GM21381 (cell line): ENCODE measurements at regions not wholly inside any gene's neighbourhood (a gene's known extent, or its start where the extent isn't known, plus 50 kb on each side); places are given as distances from the start of the nearest gene placed in this dataset.

Source experiments
- ATAC-seq: cut with Tn5 transposase; IDR thresholded peaks from one replicate; pipeline ENCODE4 v1.9.1; 2021; ENCODE audit warnings: mild to moderate bottlenecking, moderate library complexity; ENCODE audit not compliant: unreplicated experiment

GRCh38 chr5:97388794-97389193 is 205.7 kb upstream of the RIOK2 start:
- ATAC-seq: no peak

GRCh38 chr5:97400537-97400936 is 217.5 kb upstream of the RIOK2 start:
- no peak for ATAC-seq

- ATAC-seq: no peak
Observed at GRCh38 chr5:97405941-97406340, 222.9 kb upstream of the RIOK2 start.

- no peak for ATAC-seq
Observed at GRCh38 chr5:97406946-97407676, 224.1 kb upstream of the RIOK2 start.

- no peak for ATAC-seq
Observed at GRCh38 chr5:97408331-97408730, 225.3 kb upstream of the RIOK2 start.

GRCh38 chr5:97412959-97413358 is 229.9 kb upstream of the RIOK2 start:
- no peak for ATAC-seq

- ATAC-seq: no peak
Observed at GRCh38 chr5:97417986-97418385, 234.9 kb upstream of the RIOK2 start.

- ATAC-seq: peak; percentile 48
Observed at GRCh38 chr5:97418462-97418861, 235.4 kb upstream of the RIOK2 start.

- ATAC-seq: no peak
Observed at GRCh38 chr5:97420646-97421045, 237.6 kb upstream of the RIOK2 start.

GRCh38 chr5:97422678-97423077 is 239.6 kb upstream of the RIOK2 start:
- no peak for ATAC-seq

GRCh38 chr5:97425511-97425910 is 242.5 kb upstream of the RIOK2 start:
- ATAC-seq: no peak

GRCh38 chr5:97427235-97427634 is 244.2 kb upstream of the RIOK2 start:
- no peak for ATAC-seq

- ATAC-seq: no peak
Observed at GRCh38 chr5:97434021-97434420, 251.0 kb upstream of the RIOK2 start.

GRCh38 chr5:97436405-97436804 is 253.4 kb upstream of the RIOK2 start:
- ATAC-seq: no peak

GRCh38 chr5:97443740-97444139 is 260.7 kb upstream of the RIOK2 start:
- ATAC-seq: no peak

- no peak for ATAC-seq
Observed at GRCh38 chr5:97449172-97449571, 266.1 kb upstream of the RIOK2 start.

- no peak for ATAC-seq
Observed at GRCh38 chr5:97452646-97453045, 269.6 kb upstream of the RIOK2 start.

- no peak for ATAC-seq
Observed at GRCh38 chr5:97453263-97453662, 270.2 kb upstream of the RIOK2 start.

- no peak for ATAC-seq
Observed at GRCh38 chr5:97454015-97454414, 271.0 kb upstream of the RIOK2 start.

- no peak for ATAC-seq
Observed at GRCh38 chr5:97455996-97456395, 272.9 kb upstream of the RIOK2 start.

- ATAC-seq: no peak
Observed at GRCh38 chr5:97458851-97459250, 275.8 kb upstream of the RIOK2 start.

- no peak for ATAC-seq
Observed at GRCh38 chr5:97471951-97472350, 288.9 kb upstream of the RIOK2 start.

- no peak for ATAC-seq
Observed at GRCh38 chr5:97475847-97476246, 292.8 kb upstream of the RIOK2 start.
